Activated CD4-positive, alpha-beta T cell treated with anti-CD3 and anti-CD28 coated beads for 1 hour (primary cell): ENCODE measurements at regions not wholly inside any gene's neighbourhood (a gene's known extent, or its start where the extent isn't known, plus 50 kb on each side); places are given as distances from the start of the nearest gene placed in this dataset.
"Not testable (repeated sequence)": the region's sequence is repeated elsewhere in the genome, so short reads cannot be mapped to it uniquely, and the experiment has no call there.

ENCODE experiments used
- DNase-seq: peaks from one replicate; pipeline ENCODE4 v3.0.0-alpha.2; 2020

DNA sequence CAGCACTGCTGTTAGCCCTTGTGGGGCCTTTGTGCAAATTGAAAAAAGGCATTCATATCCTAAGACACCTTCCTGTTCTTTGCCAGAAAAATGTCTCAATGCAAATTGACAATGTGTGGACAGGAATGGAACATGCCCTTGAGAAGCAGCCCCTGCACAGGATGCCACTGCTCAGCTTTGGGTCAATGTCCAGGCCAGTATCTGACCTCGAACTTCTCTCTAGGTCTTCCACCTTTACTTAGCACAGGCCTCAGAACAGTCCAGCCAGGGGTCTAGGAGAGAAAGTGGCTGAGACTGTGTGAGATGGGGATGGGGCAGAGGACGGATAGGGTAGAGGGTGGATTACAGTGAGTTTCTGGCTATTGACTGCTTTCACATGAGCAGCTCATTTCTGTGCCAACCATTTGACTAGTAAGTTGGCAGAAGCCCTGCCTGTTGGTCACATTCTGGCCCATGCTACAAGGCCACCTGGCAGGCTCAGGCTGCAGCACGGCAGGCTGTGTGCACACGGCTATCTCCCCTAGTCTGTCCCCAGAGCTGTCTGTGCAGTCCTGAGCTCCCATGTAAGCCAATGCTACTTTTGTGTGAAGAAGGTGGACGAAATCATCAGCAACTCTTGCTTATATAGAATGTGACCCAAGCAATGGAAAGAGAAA is 254.5 kb upstream of the PLGLB1 start:
- DNase-seq = not testable (repeated sequence)

DNA sequence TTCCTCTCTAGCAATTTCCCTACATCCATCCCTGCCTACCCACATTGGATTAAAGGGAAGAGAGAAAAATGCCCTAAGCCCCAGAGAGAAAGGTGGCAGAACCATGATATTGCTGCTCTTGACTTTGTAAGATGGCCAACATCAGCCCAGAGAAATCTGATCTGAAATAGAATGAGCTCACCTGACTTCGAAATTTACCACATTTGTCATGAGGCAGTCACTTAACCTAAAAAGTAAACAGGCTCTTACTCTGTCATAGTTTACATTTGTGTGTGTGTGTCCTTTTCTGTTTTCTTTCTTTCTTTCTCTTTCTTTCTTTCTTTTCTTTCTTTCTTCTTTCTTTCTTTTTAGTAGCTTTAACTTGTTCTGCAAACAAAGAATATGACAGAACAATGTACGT is 255.0 kb upstream of the PLGLB1 start:
- DNase-seq = not testable (repeated sequence)

DNA sequence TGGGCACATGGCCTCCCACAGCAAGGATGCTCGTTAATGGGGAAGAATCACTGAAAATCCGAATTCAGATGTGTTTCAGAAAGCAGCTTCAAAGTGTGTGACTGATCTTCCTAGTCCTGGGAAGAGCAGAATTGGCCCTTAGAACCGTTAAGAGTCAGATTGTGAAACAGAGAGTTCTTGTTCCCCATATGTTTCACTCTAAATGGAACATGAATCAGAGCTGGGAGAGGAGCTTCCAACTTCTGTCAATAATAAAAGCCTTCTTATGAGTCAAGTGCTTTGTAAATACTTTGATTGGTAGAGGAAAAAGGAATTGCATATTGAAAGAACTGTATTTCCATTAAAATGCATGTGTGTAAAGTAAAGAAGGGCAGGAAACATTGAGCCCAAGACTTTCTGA is 256.1 kb upstream of the PLGLB1 start:
- DNase-seq = not testable (repeated sequence)

DNA sequence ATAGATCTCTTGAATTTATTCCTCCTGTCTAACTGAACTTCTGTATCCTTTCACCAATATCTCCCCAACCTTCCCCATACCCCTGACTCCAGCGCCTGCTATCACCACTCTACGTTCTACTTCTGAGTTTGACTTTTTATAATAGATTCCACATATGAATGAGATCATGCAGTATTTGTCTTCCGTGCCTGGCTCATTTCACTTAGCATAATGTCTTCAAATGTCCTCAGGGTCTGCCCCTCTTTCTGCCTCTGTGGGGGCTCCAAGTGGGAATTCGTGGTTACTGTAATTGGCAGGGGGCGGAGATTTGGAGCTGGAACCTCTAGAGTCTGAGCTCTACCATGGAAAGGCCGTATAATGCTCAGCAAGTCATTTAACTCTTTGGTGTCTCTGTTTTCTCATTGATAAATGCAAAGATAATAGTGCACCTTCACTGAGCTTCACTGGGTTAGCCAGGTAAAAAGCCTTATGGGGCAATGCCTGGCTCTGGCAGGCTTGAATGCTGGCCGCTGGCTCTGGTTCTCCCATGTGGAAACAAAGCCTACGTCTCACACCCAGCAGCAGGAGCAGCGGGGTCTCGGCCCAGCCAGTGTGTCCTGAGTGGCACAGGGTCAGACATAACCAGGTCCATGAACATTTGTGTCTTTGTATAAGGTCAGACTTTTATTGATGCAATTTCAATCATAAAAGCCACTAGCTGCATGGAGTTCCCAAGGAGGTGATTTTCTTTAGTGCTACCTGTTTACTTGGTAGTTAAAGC is 259.1 kb upstream of the PLGLB1 start:
- DNase-seq = not testable (repeated sequence)

DNA sequence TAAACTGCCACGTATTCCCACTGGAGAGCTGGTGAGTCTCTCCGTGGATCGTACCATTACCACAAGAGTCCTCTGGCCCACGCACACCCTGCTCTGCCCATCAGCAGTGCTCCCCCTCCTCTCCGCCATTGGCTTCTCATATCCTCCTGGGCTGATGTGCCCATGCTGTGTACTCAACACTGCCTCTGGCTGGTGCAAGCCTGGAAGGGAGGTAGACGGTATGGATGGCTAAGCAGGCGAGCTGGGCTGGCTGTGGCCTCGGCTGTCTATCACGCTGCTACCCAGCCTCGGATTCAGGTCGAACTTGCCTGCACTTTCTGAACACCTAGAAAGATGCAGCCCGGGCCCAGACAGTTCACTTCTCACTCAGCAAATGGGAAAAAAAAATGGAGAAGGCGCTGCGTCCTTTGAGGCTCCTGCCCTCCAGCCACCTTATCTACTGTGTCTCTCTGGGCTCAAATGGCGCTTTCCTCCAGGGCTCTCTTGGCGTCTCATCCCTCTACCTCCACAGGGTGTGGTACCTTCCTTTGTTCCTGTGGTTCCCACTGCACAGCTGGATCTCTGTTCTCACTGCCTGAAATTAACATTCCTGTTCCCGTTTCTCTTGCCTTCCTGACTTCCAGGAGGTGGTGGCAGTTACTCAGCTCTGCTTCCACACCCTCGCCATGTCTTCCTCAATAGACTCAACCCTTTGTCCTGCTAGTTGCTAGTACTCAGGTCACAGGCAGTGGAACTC is 262.3 kb upstream of the PLGLB1 start:
- DNase-seq = not testable (repeated sequence)

DNA sequence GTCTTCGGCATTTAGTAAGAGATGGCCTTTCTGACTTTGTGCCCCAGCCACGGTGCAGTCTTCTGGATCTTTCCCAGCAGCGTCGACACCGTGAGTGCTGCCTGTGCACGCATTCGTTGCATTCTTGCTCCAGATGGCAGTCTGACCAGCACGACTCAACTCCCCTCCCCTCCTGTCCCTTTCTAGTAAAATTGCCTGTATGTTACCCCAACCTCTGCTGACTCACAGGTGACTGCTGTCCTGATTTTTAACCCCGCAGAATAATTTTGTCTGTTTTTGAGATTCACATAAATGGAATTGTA is 262.8 kb upstream of the PLGLB1 start:
- not testable (repeated sequence) for DNase-seq

DNA sequence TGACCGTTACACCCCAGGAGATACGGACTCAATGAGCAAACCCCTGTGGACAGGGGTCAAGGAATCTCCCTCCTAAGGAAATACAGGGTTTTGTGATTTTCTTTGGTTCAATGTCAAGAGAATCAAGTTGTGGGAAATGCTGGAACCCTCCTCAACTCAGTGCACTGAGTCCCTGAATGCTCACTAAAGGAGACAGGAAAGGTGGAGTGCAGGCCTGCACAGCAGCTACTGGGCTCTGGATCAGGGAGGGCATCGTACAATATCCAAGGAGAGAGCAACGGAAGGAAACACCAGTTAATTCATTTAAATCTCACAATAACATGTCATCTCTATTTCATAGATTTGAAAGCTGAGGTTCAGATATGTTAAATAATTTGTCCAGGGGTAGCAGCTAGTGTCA is 263.5 kb upstream of the PLGLB1 start:
- not testable (repeated sequence) for DNase-seq

DNA sequence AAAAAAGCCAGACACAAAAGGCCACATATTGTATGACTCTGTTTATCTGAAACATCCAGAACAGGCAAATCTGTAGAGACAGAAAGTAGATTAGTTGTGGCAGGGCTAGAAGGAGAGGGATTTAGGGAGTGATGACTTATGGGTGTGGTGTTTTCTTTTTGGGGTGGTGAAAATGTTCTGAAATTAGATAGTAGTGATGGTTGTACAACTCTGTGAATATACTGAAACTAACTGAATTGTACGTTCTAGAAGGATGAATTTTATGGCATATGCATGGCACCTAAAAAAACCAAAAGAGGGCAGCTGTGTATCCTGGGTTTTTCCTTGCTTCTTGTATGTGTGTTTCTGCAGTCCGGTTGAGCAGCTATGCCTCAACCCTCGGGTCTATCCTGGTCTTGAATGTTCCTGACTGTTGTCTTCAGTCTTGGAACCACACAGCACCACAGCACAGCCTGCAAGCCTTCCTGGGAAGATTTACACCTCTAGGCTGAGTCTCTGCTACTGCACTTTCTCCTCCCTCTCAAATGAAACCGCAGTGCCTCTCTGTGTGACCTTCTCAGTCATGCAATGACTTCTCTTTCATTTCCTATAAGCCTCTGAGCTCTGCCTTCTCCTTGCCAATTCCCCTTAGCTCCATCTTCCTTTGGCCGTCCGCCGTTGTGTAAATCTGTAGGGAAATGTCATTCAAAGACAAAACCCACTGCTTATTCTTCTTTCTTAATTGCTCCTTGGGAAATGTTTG is 269.1 kb upstream of the PLGLB1 start:
- DNase-seq = not testable (repeated sequence)

DNA sequence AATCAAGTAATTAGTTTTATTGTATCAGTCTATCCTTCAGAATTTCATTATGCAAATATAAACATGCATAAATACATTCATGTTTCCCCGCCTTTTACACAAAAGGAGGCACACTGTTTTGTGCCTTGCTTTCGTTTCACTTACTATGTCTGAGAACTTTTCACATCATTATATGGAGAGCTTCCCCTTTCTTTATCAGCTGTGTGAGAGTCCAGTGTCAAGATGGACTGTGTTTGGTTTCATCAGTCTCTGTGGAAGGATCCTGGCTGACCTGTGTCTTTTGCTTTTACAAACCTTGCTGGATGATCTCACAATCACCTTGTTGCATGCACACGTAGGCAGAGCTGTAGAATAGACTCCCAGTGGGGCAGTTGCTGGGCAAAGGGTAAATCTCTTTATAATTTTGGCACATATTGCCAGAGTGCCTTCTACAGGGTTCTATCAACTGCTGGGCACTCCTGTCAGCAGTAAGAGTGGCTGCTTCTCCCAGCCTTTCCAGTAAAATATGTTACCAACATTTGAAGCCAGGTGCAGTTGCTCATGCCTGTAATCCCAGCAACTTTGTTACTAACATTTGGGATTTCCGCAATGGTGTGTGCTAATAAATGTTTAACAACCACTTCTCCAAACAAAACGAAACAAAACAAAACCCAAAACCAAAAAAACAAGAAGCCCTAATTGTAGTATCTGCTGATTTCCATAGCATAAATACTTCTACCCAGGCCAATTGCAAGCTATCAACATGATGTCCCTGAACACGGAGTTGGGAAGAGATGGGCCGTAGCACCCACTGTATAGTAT is 270.0 kb upstream of the PLGLB1 start:
- not testable (repeated sequence) for DNase-seq

DNA sequence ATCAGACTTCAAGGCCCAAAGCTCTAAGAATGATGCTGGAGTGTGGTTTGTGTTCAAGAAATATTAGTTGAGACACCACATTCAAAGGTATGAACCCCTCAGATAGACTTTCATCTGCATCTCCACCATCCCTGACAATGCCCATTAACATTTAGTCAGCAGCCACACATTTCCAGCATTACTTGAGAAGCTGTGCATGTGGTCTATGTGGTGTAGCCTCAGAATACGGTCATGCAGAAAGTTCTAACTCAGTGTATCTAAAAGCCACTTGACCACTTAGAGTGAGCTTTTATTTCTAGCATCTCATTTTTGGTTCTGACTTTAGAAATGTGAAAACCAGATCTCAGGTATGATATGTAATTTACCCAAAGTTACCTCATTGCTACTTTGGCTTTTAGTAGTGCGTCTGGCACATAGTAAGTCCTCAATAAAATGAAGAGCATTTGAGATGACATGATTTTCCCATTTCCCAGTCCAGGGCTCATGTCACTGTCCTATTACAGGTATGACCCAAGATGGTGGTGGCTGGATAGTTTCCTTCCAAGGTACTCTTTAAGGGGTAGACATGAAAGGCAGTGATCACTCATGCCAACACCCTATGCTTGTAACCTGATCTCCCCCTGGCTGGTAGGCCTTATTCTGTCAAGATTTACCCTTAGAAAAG is 272.4 kb upstream of the PLGLB1 start:
- not testable (repeated sequence) for DNase-seq

DNA sequence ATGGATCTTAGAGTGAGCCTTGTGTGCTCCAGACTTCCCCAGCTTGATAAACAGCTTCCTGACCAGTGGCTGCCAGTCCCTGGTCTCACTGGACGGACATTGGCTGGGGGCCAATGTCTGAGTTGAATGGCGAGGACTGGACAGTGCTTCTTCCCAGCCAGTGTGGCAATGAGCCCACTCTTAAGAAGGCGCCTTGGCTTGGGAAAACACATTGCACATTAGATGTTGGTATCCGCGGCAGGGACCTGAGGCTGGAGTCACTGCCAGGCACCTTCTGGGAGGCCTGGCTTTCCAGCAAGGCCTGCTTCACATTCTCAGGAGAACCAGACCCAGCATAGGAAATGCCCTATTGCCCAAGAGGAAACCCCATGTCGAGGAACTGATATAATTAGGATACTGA is 273.5 kb upstream of the PLGLB1 start:
- not testable (repeated sequence) for DNase-seq

DNA sequence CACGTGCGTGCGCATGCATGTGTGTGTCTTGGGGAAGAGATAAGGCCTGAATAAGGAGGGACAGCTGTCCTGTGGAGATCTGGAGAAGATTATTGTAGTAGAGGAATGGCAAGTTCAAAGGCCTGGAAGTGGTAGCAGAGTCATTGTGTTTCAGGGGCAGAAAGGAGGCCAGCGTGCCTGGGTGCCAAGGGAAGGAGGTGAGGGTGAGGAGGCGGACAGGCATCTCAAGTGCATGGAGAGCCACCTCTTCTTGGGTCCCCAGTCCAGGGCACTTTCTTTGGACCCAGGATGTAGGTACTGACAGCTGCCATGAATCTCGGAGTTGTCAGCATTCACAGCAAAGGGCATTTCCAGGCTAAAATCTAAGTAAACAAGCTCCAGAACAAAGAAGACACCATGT is 279.7 kb upstream of the PLGLB1 start:
- not testable (repeated sequence) for DNase-seq

DNA sequence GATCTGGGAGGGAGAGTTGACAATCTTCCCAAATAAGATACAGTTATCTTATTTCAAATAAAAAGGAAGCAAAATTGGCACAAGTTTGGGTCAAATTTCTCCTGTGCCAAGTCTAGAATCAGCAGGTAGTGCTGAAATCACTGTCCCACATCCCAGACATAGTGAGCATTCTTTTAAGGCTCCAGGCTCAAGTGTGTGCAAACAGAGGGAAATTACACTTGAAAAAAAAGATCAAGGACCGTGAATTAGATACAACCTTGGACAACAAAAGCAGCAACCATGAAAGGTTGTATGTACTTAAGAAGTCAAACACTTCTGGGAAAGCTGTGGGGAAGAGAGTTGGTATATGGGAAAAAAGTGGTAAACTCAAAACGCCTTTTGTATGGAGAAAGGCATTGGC is 280.2 kb upstream of the PLGLB1 start:
- not testable (repeated sequence) for DNase-seq

DNA sequence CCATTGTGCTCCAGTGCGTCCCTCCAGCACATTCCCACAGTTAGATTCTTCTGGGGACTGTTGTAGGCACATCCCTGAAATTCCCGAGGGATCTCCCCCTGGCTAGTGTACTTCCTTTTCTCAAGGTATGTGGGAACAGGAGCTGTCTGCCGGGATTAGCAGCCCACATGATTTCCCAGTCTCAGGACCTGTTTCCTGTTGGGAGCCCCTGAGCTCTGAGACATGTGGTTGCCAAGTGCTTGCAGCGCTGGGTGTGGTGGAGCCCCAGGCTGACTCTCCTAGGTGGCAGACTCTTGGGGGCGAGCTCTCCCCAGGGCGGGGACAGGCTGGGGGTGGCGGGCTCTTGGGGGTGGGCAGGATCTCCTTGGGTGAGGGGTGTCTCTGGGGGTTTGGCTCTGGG is 287.0 kb upstream of the PLGLB1 start:
- DNase-seq = not testable (repeated sequence)

DNA sequence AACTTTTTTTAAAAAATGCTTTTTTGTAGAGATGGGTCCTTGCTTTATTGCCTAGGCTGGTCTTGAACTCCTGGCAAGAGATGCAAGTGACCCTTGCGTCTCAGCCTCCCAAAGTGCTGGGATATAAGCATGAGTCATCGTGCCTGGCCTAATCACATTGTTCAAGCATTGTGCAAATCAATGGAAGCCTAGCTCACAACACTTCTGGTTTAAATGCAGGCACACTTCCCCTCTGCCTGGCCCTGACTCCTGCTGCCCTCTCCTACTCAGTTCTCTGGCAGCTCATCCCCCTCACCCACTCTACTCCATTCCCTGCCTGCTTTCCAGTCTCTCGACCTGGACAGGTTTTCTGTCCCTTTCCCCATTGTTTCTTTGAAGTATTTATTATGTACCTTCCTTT is 288.1 kb upstream of the PLGLB1 start:
- not testable (repeated sequence) for DNase-seq

DNA sequence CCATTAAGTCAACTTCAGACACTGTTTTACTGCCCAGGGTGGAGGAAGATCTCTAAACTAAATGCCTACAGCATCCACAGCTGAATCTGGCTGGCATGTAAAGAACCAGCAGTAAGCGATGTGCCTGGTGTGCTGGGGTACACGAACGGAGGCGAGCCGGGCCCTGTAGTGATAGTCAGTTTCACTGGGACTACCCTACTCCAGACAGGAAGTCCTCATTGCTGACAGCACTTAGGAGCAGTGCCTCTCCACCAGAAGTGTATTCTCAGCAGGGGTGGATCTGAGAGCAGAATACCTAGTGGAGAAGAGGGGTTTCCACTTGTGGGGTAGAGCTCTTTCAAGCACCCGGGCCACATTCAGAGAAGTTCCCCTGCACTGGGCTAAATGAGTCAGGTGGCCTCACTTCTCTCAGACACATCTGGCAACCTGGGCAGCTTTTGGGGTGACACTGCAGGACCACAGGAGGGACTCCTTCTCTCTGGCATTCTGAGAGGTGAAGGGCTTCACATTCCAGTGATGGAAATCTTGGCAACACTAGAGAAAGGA is 290.3 kb upstream of the PLGLB1 start:
- DNase-seq = not testable (repeated sequence)

DNA sequence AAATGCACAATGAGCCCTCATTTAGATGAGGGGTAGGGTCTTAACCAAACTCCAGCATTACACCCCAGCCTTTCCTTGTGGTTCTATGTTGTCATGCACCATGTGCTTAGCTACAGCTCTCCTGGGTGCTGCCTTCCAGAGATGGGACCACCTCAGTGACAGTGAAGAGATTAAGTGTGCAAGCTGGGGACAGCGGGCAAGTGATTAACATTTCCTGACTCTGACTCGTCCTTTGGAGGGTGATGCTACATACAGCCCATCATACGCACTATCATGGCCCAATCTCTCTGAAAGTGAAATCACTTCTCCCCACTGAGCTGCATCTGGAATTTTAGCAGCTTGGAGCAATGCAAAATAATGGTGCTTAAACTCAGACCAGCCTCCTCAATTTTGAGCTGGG is 293.0 kb upstream of the PLGLB1 start:
- DNase-seq = not testable (repeated sequence)

DNA sequence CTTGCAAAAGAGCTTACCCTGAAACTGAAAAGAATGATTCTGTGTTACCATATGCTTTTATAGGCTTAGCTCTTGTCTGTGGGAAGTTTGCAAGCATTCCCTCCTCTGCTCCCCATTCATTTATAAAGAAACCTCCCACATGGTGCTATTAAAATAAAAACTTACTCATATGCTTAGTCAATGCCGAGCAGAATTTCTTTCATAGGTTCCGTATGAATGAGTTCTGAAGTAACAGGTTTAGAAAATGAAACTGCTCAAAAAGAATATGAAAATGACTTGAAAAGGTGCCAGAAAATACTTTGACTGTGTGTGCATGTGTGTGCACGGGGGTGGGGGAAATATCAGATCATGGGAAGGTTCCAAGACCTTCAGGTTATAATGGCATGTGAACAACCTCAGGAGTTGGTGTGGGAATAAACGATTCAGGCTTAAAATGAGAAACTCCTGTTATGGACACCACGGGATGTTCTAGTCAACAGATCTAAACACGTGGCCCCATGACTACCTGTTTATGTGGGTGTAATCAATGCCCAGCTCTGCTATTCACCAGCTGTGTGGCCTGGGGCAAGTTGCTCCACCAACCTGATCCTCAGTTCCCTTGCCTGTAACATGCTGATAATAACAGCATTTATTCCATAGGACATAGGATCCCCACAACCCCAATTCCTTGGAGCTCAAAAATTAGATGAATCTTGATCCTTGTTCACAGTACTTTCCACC is 293.7 kb upstream of the PLGLB1 start:
- DNase-seq = not testable (repeated sequence)

DNA sequence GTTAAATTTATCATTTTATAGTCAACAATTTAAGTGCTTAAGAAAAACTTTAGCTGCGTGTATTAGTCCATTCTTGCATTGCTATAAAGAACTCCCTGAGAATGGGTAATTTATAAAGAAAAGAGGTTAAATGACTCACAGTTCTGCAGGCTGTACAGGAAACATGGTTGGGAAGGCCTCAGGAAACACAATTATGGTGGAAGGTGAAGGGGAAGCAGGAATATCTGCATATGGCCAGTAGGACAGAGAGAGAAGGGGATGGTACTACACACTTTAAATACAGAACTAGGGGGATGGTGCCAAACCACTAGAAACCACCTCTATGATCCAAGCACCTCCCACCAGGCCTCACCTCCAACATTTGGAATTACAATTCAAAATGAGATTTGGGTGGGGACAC is 295.5 kb upstream of the PLGLB1 start:
- not testable (repeated sequence) for DNase-seq

DNA sequence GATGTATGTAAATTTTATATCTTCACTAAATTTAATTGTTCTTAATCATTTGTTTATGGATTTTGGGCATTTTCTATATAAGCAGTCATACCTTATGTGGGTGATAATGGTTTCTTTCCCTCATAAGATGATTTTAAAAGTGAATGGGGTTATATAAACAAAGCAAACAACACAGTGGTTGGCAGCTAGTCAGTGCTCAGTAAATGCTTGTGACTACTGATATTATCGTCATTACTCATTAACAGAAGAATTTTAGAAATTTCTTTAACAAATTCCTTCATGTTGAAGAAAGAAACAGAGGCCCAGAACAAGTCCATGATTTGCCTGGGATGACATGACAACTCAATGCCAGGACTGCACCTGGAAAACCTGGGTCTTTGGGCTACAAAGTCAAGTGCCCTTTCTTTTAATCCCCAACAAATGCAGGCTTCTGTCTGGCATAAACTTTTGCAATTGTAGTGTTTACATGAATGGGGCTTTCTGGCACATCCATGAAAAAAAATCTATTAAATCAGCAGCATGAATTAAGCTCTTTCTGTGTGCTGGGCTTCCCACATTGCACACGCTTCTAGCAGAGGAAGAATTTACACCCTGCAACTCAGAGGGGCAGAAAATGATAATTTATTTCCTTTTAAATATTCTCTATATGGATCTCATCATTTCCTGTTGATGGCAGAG is 297.3 kb upstream of the PLGLB1 start:
- DNase-seq = not testable (repeated sequence)
